ENCODE measurements at regions not wholly inside any gene's neighbourhood (a gene's known extent, or its start where the extent isn't known, plus 50 kb on each side); places are given as distances from the start of the nearest gene placed in this dataset.
A peak's percentile ranks its signal among the peaks of the same experiment; 100 is the strongest.

- Histone ChIP-seq H3K18ac (ENCODE audit: extremely low read depth, low read length) (no peak overlapping the region), H2BK12ac (ENCODE audit: low read depth, low read length) (no peak overlapping the region), H3K23ac (ENCODE audit: insufficient read length) (no peak overlapping the region), H3K79me2 (ENCODE audit: control insufficient read depth in 1 of 2, insufficient read depth in 2 of 2, low read length in 2 of 2) (no peaks in the 10 kb centered on the region), H3K79me1 (ENCODE audit: low read depth, low read length) (no peaks in the 10 kb centered on the region), H2AFZ (ENCODE audit: low read length) (peak overlapping the region; percentile 58; the same call in 1 of the 2 replicates), H3K27ac (ENCODE audit: low read depth, low read length) (no peak overlapping the region), H2AK5ac (ENCODE audit: low read depth, low read length) (no peak overlapping the region), H3K4me1 (replicated peaks in 1 of 4; ENCODE audit: control insufficient read depth in 3 of 4, insufficient read depth in 4 of 4, low read length in 3 of 4) (no peaks in the 10 kb centered on the region), H3K4me3 (ENCODE audit: extremely low read depth in 1 of 4, insufficient read depth in 2 of 4, low read depth in 3 of 4, low read length in 4 of 4) (no peak overlapping the region), H3K4ac (replicated peaks; ENCODE audit: insufficient read length, low read depth, low read length) (no peak overlapping the region), H3K14ac (ENCODE audit: insufficient read length) (no peak overlapping the region), H4K8ac (ENCODE audit: extremely low read depth, insufficient read depth, low read length) (no peak overlapping the region), H3K9ac (replicated peaks in 1 of 4; ENCODE audit: extremely low read depth in 1 of 4, low read depth in 3 of 4, low read length in 3 of 4) (no peak overlapping the region), H2BK120ac (replicated peaks; ENCODE audit: low read depth, low read length) (no peak overlapping the region), H4K20me1 (replicated peaks in 1 of 2; ENCODE audit: control insufficient read depth in 1 of 2, insufficient read depth in 2 of 2, low read length in 2 of 2) (no peaks in the 10 kb centered on the region), H3K23me2 (ENCODE audit: low read depth, low read length) (no peaks in the 10 kb centered on the region; the same call in 1 of the 2 replicates), H2BK15ac (ENCODE audit: low read length) (no peak overlapping the region), H3K56ac (replicated peaks; ENCODE audit: insufficient read length, low read depth, low read length) (no peak overlapping the region), H4K5ac (ENCODE audit: insufficient read length, low read depth, low read length) (no peak overlapping the region), H2BK20ac (ENCODE audit: low read length) (no peak overlapping the region), H2BK5ac (ENCODE audit: low read depth, low read length) (no peak overlapping the region), H4K91ac (replicated peaks; ENCODE audit: insufficient read length, low read length) (no peak overlapping the region), H3K36me3 (ENCODE audit: control insufficient read depth in 2 of 4, insufficient read depth in 4 of 4, low read length in 3 of 4) (no peaks in the 10 kb centered on the region), H3K27me3 (replicated peaks in 1 of 4; ENCODE audit: control insufficient read depth in 3 of 4, extremely low read depth in 1 of 4, insufficient read depth in 3 of 4, low read length in 3 of 4) (no peaks in the 10 kb centered on the region), H3K4me2 (ENCODE audit: insufficient read depth in 1 of 2, low read depth in 2 of 2, low read length in 2 of 2) (no peak overlapping the region), H3K9me3 (ENCODE audit: insufficient read depth in 2 of 2, low read depth in 1 of 2, low read length in 1 of 2) (no peaks in the 10 kb centered on the region)
- ChIA-PET CTCF (ENCODE audit: partially characterized antibody) (interaction anchor here (0.6 to 2.7 kb wide), 3 partner anchors 29 to 336 kb away, joined by 3 to 8 read pairs (median 7); no protein-coding TSS in a partner anchor), POLR2A (ENCODE audit: partially characterized antibody) (interaction anchor here (1.7 kb wide), 1 partner anchor 9 kb away, joined by 8 read pairs; no protein-coding TSS in a partner anchor)
- FAIRE-seq (no peak), DNase-seq (ENCODE audit: low read depth in 1 of 2, low spot score in 2 of 2) (no peak)
- WGBS, 2 experiments (ENCODE audit: extremely low coverage in 1 of 2, insufficient coverage in 1 of 2, insufficient read length in 1 of 2, insufficient replicate concordance in 2 of 2, low coverage in 1 of 2, low lambda C conversion rate in 2 of 2, missing lambda C conversion rate in 1 of 2): 72% methylated on average over 4 of the region's 4 CpGs; no CpG with 5 or more reads in 1 of the 2 experiments
- TF ChIP-seq KDM5A (IDR thresholded peaks at IDR 0.05; ENCODE audit: low read length): no peak
- no peak for TF ChIP-seq CBX5 (IDR thresholded peaks at IDR 0.05; ENCODE audit: low read depth, low read length)
- TF ChIP-seq CTCF (IDR thresholded peaks at IDR 0.05; ENCODE audit: control extremely low read depth in 1 of 3, insufficient read depth in 1 of 3, low read depth in 1 of 3, low read length in 3 of 3): no peak
- no peak for TF ChIP-seq TBP (IDR thresholded peaks at IDR 0.05; ENCODE audit: low read depth, low read length)
- no peak for TF ChIP-seq CHD2 (IDR thresholded peaks at IDR 0.05; ENCODE audit: low read length)
- no peak for TF ChIP-seq SRF (IDR thresholded peaks at IDR 0.05; ENCODE audit: low read depth, low read length)
- no peak for TF ChIP-seq CBX8 (IDR thresholded peaks at IDR 0.05; ENCODE audit: borderline replicate concordance, low read depth, low read length)
- no peak for TF ChIP-seq FOSL1 (IDR thresholded peaks at IDR 0.05; ENCODE audit: insufficient read depth, low read depth, low read length)
- TF ChIP-seq RNF2 (IDR thresholded peaks at IDR 0.05; ENCODE audit: borderline replicate concordance, low read depth, low read length, missing control alignments, poor library complexity, severe bottlenecking): no peak
- no peak for TF ChIP-seq GABPA (IDR thresholded peaks at IDR 0.05; ENCODE audit: borderline replicate concordance, insufficient read depth, low read length)
Measured at GRCh38 chr1:61013946-61014667, 68.3 kb upstream of the NFIA start.
